ENCODE measurements at regions not wholly inside any gene's neighbourhood (a gene's known extent, or its start where the extent isn't known, plus 50 kb on each side); places are given as distances from the start of the nearest gene placed in this dataset.

- TF ChIP-seq CTCF (IDR thresholded peaks at IDR 0.05) (no peak), POLR2A (IDR thresholded peaks at IDR 0.05) (no peak)
Measured at GRCh38 chr2:40584432-40584831, 132.5 kb upstream of the SLC8A1 start.
